ENCODE measurements at regions not wholly inside any gene's neighbourhood (a gene's known extent, or its start where the extent isn't known, plus 50 kb on each side); places are given as distances from the start of the nearest gene placed in this dataset.
"Not testable (repeated sequence)": the region's sequence is repeated elsewhere in the genome, so short reads cannot be mapped to it uniquely, and the experiment has no call there.

DNA sequence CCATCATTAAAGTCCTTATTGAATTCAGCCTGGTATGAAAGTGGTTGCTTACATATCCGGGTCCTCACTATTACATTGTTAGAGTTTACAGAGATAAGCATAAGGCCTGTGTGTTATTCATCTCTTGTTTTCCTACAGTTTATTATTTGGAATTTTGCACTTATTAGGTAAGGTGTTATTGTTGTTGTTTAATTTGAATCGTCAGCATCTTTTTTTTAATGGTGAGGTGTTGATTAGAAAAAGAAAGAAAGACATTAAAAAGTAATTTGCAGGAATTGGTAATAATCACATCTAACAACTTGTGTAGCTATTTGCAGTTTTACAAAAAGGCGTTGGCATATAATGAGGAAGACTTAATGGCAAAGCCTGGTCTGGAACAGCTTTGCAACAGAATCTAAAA lies 158.6 kb downstream of the SAMD5 start:
- DNase-seq (ENCODE audit: low spot score): no peak

DNA sequence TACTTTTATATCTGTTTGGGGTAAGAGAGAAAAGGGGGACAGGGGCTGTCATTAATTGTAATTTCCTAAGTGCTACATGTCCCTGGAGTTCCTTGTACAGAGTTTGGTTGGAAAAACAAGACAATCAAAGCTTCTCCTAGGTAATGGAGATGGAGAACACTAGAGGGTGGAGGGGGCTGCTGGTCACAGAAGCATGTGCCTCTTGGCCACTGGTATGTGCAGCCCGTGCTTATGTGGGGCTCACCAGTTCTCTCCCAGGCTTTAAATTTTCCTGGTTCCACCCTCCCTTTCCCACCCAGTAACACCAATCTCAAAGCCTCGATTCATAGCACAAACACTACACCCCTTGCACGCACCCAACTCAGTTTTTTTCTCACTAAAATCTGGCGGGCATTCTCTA lies 165.6 kb downstream of the SAMD5 start:
- DNase-seq (ENCODE audit: low spot score): no peak

DNA sequence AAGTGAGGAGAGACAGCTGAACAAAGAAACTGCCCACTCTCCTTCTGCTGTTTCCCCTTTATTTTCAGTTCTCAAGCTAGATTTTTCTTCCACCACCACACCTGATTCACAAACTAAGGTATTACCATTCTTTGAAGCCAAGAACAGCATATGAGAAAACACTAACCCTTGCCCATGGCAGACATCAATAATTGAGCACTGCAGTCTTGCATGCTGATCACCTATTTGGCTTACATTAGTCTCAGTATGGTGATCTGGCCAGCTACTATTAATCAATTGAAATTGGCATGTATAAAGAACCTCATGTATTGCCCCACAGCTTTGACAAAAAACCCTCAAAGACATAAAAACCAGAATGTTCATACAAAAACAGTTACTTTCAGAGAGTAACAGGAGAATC lies 166.3 kb downstream of the SAMD5 start:
- DNase-seq (ENCODE audit: low spot score): no peak

DNA sequence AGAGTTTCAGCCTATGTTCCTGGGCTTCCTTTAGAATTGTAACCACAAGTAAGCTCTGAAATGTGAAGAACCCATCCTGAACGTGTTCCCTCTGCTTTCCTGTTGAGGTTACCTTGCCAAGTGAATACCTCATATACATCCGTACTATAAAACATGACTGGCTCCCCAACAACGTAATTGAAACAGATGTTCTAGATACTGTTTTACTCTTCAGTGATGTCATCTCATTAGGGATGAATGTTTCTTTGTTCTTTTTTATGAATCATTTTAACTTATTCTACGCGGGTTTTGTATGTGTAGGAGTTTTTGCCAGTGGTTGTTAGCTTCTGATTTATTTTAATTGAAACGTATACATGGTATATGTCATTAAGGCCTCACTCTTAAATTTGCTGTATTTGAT lies 166.8 kb downstream of the SAMD5 start:
- no peak for DNase-seq (ENCODE audit: low spot score)

DNA sequence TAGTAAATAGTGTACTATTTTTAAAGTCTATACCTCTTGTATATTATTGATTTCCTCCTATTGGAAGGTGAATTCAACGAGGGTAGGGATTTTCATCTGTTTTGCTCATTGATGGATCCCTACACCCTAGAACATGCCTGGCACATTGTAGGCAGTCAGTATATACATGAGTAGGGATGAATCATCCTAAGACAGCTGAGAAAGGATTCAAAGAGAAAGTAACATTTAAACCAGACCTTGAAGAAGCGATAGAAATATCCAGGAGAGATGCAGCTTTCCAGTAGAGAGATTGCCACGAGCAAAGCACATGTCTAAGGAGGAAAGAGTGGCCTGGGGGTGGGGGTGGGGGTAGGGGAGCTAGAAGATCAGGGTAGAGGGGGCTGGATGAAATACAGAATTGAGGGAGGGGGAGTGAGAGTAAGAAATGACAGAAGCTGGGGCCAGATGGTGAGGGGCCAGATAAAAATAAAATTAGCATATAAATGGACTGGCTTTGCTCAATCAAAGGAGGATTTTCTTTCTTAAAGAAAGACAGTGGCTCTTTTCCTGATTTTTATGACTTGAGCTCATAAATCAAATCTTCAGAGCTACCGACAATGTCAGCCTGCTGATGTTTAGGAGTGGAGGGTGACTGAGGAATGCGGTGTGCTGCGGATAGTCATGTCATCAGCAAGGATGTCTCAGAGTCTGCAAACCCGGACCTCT lies 168.2 kb downstream of the SAMD5 start:
- DNase-seq (ENCODE audit: low spot score): no peak

DNA sequence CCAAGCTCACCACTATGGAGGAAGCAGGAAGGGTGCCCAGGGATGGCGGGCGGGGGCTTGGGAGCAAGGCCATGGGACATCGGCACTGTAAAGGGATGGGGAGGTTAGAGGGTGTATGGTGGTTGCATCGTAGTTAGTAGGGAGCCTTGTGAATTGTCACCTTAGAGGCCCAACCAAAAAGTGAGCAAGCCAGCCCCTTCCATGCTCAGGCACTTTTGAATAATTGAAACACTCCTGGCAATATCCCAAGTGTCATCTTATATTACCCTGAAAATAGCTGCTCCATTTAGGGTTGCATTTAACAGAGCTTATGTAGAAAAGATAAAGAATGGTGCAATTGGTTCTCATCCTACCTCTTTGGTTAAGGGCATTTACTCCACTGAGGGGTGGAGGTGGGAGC lies 169.2 kb downstream of the SAMD5 start:
- no peak for DNase-seq (ENCODE audit: low spot score)

DNA sequence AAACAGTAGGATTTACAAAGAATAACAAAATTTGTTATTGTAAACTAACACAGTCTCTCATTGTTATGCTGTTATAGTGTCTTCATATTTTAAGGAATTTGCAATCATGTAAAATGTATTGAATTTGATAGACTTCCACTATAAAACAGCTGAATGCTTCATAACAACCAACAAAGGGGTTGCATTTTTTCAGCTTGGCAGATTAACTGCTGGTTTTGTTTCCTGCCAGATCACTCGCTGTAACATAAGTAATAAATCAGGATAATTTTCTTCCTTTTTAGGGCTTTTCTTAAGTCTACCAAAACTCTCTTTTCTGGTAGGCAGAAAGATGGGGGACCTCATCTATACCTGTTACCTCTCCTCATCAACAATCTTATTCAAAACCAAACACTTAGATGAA lies 169.8 kb downstream of the SAMD5 start:
- no peak for DNase-seq (ENCODE audit: low spot score)

DNA sequence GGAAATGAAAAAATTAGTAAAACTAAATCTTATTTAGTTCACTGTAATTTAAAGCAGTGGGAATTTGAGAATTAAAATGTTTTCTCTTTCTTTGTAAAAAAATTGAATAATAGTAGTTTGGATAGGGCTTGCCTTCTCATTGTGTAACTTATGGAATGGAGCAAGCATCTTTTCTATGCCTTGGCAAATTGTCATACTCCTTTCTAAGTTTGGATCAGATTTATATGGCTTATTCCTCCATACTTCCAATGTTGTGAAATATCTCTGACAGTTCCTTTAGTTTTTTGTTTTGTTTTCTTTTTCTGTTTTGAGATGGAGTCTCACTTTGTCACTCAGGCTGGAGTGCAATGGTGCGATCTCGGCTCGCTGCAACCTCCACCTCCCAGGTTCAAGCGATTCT lies 176.4 kb downstream of the SAMD5 start:
- no peak for DNase-seq (ENCODE audit: low spot score)

DNA sequence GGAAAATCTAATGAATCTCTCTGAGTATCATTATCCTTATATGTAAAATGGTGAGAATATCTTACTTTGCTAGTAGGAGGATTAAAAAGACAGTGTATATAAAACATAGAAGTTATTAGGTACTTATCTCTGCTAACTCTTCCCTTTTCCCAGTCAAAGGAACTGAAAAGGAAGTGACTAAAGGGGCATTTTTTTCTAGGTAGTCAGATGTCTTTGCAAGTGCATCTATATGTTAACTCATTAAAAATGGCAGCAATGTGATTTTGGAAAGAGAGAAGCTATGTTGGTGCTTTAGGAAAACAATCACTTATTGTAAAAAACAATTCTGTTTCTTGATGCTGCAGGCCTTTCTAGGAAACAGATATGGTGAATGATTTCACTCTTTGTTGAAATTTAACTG lies 180.9 kb downstream of the SAMD5 start:
- DNase-seq (ENCODE audit: low spot score): no peak

DNA sequence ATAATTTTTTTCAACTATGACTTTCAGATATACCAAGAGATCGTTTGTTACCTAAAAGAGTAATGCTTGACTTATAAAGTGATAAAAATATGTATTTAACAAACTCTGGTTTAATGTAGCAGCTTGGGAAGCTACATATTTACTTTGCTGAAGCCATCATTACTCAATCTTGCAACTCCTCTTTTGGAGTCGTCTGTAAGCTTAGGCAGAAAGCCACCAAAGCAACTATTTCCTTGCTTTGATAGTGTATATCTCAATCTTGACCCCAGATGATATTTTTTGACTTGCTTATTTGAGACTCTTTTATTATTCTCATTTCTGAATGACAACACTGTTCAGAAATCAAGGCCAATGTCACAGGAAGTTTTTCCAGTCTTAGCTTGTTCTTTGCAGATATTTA lies 183.0 kb downstream of the SAMD5 start:
- DNase-seq (ENCODE audit: low spot score): no peak

DNA sequence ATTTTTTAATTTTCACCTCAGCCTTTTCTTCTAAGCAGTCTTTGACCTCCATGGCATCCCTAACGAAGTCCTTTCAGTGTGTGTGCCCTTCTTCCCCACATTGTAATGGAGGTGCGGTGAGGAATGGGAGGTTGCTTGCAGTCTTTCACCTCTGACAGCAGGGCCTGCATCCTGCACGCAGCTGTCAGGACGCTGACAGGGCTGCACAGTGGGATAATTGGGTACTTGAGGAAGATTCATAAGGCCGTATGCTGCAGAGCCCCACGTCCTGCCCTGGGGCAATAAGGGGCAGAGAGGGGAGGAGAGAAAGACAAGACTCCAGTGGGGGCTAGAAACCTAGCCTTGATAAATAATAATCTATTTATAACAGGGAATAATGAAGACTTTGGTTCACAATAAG lies 184.7 kb downstream of the SAMD5 start:
- DNase-seq (ENCODE audit: low spot score): no peak

DNA sequence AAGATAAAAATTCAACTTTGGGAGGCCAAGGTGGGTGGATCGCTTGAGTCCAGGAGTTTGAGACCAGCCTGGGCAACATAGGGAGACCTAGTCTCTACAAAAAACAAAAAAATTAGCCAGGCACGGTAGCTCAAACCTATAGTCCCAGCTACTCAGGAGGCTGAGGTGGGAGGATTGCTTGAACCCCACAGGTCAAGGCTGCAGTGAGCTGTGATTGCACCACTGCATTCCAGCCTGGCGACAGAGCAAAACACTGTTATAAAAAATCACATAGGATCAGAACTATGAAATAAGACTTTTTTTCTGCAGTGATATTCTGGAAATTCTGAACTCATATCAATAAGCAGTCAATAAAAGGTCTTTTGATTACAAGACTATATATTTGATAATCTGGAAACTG lies 186.1 kb downstream of the SAMD5 start:
- DNase-seq (ENCODE audit: low spot score): not testable (repeated sequence)

DNA sequence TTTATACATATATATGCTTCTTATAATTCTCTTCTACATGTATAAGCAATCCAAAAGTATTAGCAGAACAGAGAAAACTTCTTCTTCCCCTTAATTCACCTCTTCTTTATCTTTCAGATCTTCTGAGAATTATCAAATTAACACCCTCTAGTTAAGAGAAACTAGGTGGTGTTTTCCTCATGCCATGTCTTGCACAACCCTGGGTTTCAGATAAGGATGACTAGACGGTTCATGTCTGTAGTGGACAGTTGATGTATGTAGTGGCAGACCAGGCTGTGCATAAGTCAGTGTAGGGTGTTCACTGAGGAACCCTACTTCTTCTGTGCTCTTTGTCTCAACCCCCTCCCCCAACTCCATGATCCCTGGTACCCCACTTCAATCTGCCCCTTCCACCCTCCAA lies 187.3 kb downstream of the SAMD5 start:
- DNase-seq (ENCODE audit: low spot score): no peak

DNA sequence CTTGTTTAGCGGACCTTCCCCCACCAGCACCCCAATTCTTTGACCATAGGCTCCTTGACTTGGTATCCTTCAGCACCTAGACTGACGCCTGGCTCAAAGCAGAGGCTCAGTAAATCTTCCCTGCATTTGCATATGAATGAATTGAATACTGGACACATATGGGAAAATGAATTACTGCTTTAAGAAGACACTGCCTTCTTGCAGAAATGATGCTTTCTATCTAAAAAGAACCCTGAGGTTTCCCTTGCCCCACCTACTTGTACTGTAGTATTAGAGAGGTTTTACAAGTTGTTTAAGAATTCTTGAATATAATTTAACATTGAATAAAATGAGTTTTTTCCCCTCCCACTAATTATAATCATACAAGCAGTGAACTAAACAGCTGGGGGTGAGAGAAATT lies 190.7 kb downstream of the SAMD5 start:
- DNase-seq (ENCODE audit: low spot score): no peak

DNA sequence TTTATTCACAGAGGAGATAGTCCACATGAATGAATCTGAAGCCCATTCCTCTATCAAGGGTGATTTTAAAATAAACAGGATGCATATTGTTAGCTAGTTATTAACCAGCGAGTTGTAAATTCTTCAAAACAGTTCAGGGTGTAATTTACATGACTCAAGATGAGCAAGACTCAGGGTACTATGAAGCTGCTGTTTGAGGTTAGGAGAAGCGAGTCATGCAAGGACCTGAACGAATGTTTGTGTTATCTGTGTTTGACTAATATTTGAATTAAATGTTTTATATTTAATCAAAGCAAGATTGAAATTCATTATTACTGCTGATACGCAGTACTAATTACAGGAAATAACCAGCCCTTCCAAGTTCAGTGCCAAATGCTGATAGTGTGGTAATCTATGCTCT lies 191.1 kb downstream of the SAMD5 start:
- DNase-seq (ENCODE audit: low spot score): peak; percentile 30

DNA sequence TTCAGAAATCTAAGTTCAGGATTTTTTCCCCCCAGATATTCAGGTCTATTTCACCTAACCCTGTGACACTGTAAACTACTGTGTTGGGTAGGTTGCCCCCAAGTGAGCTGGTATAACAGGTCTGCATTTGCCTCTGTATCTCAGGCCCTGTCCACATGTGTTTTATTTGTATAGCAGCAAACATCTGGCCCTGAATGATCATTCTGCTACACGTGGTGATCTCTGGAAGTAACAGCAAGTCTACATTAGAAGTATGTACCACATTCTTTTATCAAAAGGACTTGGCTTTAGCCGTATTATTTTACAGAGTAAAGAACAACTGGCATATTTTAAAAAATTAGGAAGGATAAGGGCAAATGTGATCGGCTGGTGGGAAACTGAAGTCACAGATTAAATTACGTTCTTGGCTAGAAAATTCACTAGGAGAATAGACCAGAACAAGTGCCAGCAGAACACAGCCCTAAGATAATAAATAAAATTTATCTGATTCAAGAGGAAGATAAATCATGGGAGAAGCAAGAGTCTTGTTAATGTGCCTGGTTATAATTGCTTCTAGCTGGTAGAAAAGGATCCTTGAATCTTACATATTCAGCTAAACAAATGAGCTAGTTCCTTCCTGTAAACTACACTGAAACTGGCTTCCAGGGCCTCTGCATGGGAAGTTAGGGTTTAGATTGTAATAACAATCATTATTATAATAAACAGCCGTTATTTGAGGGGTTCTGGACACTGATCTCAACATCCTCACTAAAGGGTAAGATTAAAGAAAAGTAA lies 192.1 kb downstream of the SAMD5 start:
- no peak for DNase-seq (ENCODE audit: low spot score)

DNA sequence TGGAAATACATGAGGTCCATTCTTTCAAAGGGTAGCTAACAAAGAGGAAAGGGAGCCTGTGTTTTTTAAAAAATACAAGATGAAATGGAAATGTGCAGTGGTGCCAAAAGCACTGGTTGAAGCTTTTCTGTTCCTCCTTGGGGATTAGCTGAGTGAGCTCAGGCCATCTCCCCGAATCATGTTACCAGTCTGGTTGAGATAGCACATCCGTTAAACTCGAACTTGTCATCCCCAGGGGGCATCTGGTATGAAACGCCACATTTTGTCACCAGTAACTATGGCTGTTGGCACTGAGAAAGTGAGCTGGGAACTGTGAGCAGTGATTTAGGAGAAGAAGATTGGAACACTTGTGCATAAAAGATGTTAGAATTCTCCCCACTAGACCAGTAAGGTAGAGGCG lies 196.2 kb downstream of the SAMD5 start:
- DNase-seq (ENCODE audit: low spot score): no peak

DNA sequence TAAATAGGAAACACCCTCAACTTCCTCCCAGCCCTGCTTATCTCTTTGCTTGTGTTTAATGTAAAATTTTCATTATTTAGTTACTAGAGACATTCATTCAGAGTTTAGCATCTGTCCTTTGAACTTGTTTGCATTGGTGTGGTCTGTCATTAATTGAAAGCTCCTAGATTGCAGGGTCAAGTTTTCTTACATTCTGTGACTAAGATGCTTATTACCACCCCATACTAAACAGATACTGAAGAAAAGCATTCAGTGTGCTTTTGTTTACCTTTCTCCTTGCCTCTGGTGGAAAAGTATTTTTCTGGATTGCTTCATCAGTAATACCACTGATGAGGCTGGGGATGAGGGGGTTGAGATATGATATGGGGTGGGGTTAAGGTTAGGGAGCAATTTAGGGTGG lies 199.0 kb downstream of the SAMD5 start:
- no peak for DNase-seq (ENCODE audit: low spot score)

DNA sequence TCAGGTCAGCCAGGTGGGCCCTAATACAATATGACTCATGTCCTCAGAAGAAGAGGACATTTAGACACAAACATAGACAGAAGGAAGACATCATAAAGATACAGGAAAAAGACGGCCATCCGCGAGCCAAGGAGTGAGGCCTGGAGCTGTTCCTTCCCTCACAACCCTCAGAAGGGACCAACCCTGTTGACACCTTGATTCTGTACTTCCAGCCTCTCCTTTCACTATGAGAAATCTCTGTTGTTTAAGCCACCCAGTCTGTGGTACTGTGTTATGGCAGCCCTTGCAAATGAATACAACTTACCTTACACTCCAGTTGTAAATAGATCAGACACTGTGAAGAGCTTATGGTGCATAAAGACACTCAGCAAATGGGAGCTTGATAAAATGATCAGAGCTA lies 199.7 kb downstream of the SAMD5 start:
- no peak for DNase-seq (ENCODE audit: low spot score)

DNA sequence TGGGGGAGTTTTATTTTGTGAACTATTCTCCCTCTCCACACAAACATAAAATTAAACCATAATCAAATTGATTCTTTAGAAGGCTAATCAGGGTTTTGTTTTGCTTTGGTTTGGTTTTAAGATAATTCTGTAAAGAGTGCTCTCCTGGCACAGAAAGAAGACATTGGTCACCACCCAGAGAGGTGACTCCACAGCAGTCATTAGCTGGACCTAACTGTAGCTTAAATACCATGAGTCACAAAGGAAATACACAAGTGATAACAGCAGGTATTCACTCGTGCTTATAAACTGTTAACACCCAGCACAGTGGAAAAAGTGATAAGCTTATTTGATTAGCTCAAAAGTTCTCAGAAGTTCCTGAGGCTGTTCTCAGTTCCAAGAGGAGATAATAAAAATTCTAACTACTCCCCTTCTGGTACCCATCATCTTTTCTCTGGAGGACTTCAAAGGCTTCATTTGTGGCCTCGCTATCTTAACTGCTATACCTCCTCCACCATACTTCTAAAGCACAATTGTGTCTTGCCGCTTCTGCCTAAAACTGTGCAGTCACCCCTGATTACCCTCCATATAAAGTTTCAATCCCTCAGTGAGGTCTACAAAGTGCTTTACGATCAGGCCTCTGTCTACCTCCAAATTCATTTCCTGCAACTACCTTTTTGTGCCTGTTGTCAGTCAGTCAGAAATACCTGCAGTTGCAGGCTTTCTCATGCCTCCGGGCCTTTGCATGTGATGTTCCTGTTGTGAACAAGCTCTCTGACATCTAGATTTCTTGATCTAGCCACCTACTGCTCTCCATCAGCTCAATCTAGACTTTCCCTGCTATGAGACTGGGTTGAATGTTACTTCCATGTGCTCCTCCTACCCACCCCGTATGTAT lies 201.1 kb downstream of the SAMD5 start:
- no peak for DNase-seq (ENCODE audit: low spot score)

DNA sequence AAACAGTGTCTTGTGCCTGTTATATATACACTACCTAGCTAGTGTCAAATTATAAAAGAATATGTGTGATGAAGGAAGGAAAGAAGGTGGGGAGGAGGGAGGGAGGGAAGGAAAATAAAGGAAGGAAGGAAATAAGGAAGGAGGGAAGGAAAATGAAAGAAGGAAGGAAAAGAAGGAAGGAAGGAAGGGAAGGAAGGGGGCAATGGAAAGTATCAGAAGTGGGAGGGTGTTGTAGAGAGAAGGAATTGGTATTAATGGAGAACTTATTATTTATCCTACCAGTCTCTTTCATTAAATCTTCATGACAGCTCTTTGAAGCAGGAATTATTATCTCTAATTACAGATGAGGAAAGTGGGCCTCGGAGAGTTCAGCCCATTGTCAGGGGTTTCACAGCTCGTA lies 202.4 kb downstream of the SAMD5 start:
- no peak for DNase-seq (ENCODE audit: low spot score)

DNA sequence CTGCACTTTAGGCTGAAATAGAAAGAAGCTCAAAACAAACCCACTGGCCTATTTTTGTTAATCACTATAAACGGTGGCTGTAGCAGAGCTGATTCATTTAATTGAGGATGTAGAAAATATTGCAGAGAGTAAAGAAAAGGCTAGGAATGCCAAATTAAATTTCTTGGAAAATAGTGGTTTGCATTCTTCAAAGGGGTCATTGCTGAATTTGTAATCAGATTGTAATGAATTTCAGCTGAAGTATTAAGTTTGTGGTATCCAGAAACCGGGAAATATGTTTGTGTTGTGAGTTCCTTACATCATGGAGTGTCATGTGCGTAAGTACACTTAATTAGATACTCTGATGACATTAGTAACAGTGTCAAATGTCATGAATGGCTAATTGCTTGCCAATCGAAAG lies 203.0 kb downstream of the SAMD5 start:
- no peak for DNase-seq (ENCODE audit: low spot score)

DNA sequence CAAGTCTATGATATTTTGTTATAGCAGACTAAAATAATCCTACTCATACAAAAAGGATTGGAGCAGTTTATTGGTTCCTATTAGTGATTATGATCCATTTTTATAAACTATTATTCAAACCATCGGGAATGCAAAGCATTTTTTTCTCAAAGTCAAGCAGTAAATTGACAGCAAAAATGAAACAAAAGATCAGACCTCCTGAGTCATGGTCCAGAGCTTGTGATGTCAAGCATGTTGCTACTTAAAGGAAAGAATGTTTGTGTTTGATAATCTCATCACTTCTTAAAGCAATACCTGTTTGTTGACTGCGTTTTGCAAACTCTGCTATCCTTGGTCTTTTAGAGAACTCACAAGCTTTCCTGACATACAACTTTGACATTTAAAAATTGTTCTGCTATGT lies 204.4 kb downstream of the SAMD5 start:
- DNase-seq (ENCODE audit: low spot score): no peak
